HG02840 (cell line): ENCODE measurements at regions not wholly inside any gene's neighbourhood (a gene's known extent, or its start where the extent isn't known, plus 50 kb on each side); places are given as distances from the start of the nearest gene placed in this dataset.
A peak's percentile ranks its signal among the peaks of the same experiment; 100 is the strongest.

ENCODE experiments used
- ATAC-seq: cut with Tn5 transposase; IDR thresholded peaks from one replicate; pipeline ENCODE4 v1.9.1; 2021; ENCODE audit warnings: mild to moderate bottlenecking, moderate library complexity, moderate number of reproducible peaks; ENCODE audit not compliant: unreplicated experiment, low FRiP score

GRCh38 chr1:58888833-58889232 is 105.0 kb upstream of the JUN start:
- ATAC-seq = no peak

- ATAC-seq = no peak
Observed at GRCh38 chr1:58890113-58890512, 106.3 kb upstream of the JUN start.

GRCh38 chr1:58890609-58891008 is 106.8 kb upstream of the JUN start:
- ATAC-seq = no peak

- no peak for ATAC-seq
Observed at GRCh38 chr1:58891347-58891746, 107.5 kb upstream of the JUN start.

- ATAC-seq = no peak
Observed at GRCh38 chr1:58893257-58893869, 109.5 kb upstream of the JUN start.

GRCh38 chr1:58895082-58895481 is 111.2 kb upstream of the JUN start:
- no peak for ATAC-seq

- no peak for ATAC-seq
Observed at GRCh38 chr1:58895559-58896145, 111.8 kb upstream of the JUN start.

- ATAC-seq = no peak
Observed at GRCh38 chr1:58896246-58897183, 112.7 kb upstream of the JUN start.

- no peak for ATAC-seq
Observed at GRCh38 chr1:58898739-58899586, 115.1 kb upstream of the JUN start.

- no peak for ATAC-seq
Observed at GRCh38 chr1:58899587-58900271, 115.9 kb upstream of the JUN start.

- no peak for ATAC-seq
Observed at GRCh38 chr1:58900396-58900795, 116.5 kb upstream of the JUN start.

GRCh38 chr1:58901008-58901407 is 117.2 kb upstream of the JUN start:
- ATAC-seq = no peak

GRCh38 chr1:58902830-58903513 is 119.1 kb upstream of the JUN start:
- ATAC-seq = no peak

- ATAC-seq = peak; percentile 90
Observed at GRCh38 chr1:58903514-58904298, 119.9 kb upstream of the JUN start.

GRCh38 chr1:58904299-58905125 is 120.7 kb upstream of the JUN start:
- ATAC-seq = no peak

- no peak for ATAC-seq
Observed at GRCh38 chr1:58905126-58905490, 121.3 kb upstream of the JUN start.

- ATAC-seq = no peak
Observed at GRCh38 chr1:58905628-58906221, 121.9 kb upstream of the JUN start.

GRCh38 chr1:58907398-58907797 is 123.6 kb upstream of the JUN start:
- ATAC-seq = no peak
